ENCODE measurements at regions not wholly inside any gene's neighbourhood (a gene's known extent, or its start where the extent isn't known, plus 50 kb on each side); places are given as distances from the start of the nearest gene placed in this dataset.

DNA sequence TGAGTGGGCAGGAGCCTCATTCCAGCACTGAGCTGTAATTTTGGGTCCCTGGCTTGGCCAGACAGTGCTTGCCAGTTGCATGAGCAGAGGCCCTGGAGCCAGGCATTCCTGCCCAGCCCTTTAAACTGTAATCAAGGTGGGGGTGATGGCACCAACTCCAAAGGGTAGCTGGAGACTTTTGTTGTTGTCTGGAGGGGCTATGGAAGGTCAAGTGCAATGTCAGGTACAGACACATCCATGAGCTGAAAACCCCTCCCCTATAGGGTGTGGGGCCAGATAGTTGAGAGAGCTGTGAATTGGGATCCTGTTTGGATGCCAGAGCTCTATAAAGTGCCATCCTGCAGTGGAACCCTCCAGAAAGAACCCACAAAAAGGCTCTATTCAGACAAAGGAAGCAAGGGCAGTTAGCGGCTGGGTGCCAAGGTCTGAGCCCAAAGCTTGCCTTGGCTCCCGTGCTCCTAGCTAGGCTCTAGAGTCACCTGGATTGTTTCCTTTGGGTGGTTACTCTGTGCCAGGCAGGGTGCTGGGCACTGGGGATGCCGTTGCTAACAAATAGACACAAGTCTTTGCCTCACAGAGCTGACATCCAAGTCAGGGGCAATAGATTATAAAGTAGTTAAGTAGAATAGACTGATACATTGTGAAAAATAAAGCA, 163.0 kb downstream of the EFNB1 start:
- Histone ChIP-seq H3K9ac (ENCODE audit: low read length) (no peak overlapping the region), H4K20me1 (ENCODE audit: insufficient read depth, low read length) (no peaks in the 10 kb centered on the region), H3K4me1 (ENCODE audit: low read length) (no peaks in the 10 kb centered on the region), H3K36me3 (replicated peaks; ENCODE audit: insufficient read depth, low read length) (no peaks in the 10 kb centered on the region), H3K9me2 (replicated peaks; ENCODE audit: insufficient read depth, low read length) (no peaks in the 10 kb centered on the region), H3K4me2 (ENCODE audit: low read depth, low read length) (no peak overlapping the region), H2AFZ (ENCODE audit: low read length) (no peak overlapping the region), H3K27me3 (replicated peaks; ENCODE audit: insufficient read depth, low read length) (no peaks in the 10 kb centered on the region), H3K4me3 (ENCODE audit: low read length) (no peak overlapping the region), H3K9me3 (replicated peaks; ENCODE audit: insufficient read depth, low read length) (no peaks in the 10 kb centered on the region), H3F3A (ENCODE audit: insufficient read depth, low read length) (no peaks in the 10 kb centered on the region), H3K27ac (ENCODE audit: low read length) (no peak overlapping the region), H3K79me2 (ENCODE audit: low read length) (no peaks in the 10 kb centered on the region)
- DNase-seq, result no peak
- TF ChIP-seq EZH2phosphoT487 (IDR thresholded peaks at IDR 0.05; ENCODE audit: low read length), result no peak
- no peak for TF ChIP-seq EZH2 (optimal IDR thresholded peaks at IDR 0.05; ENCODE audit: low read depth, low read length)
- TF ChIP-seq, protein P1, sequence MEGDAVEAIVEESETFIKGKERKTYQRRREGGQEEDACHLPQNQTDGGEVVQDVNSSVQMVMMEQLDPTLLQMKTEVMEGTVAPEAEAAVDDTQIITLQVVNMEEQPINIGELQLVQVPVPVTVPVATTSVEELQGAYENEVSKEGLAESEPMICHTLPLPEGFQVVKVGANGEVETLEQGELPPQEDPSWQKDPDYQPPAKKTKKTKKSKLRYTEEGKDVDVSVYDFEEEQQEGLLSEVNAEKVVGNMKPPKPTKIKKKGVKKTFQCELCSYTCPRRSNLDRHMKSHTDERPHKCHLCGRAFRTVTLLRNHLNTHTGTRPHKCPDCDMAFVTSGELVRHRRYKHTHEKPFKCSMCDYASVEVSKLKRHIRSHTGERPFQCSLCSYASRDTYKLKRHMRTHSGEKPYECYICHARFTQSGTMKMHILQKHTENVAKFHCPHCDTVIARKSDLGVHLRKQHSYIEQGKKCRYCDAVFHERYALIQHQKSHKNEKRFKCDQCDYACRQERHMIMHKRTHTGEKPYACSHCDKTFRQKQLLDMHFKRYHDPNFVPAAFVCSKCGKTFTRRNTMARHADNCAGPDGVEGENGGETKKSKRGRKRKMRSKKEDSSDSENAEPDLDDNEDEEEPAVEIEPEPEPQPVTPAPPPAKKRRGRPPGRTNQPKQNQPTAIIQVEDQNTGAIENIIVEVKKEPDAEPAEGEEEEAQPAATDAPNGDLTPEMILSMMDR (IDR thresholded peaks at IDR 0.05; ENCODE audit: low read length), result no peak

DNA sequence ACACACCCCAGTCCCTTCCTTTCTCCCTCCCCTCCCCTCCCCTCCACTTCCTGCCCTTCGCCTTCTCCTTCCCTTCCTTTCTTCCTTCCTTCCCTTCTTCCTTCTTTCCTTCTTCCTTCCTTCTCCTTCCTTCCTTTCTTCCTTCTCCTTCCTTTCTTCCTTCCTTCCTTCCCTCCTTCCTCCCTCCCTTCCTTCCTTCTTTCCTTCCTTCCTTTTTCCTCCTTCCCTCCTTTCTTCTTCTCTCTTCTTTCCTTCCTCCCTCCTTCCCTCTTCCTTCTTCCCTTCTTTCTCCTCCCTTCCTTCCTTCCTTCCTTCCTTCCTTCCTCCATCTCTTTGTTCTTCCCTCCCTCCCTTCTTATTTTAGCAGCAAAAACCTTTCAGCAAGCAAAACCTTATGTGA, 162.1 kb downstream of the EFNB1 start:
- Histone ChIP-seq H3K9me2 (replicated peaks; ENCODE audit: insufficient read depth, low read length) (no peaks in the 10 kb centered on the region), H2AFZ (ENCODE audit: low read length) (no peak overlapping the region), H3K4me1 (ENCODE audit: low read length) (no peaks in the 10 kb centered on the region), H3K27ac (ENCODE audit: low read length) (no peak overlapping the region), H3K9me3 (replicated peaks; ENCODE audit: insufficient read depth, low read length) (no peaks in the 10 kb centered on the region), H3K4me3 (ENCODE audit: low read length) (no peak overlapping the region), H3K9ac (ENCODE audit: low read length) (no peak overlapping the region), H3K4me2 (ENCODE audit: low read depth, low read length) (no peak overlapping the region), H3F3A (ENCODE audit: insufficient read depth, low read length) (no peaks in the 10 kb centered on the region), H3K36me3 (replicated peaks; ENCODE audit: insufficient read depth, low read length) (no peaks in the 10 kb centered on the region), H3K79me2 (ENCODE audit: low read length) (no peaks in the 10 kb centered on the region), H4K20me1 (ENCODE audit: insufficient read depth, low read length) (no peaks in the 10 kb centered on the region), H3K27me3 (replicated peaks; ENCODE audit: insufficient read depth, low read length) (no peaks in the 10 kb centered on the region)
- DNase-seq, result no peak
- TF ChIP-seq EZH2phosphoT487 (IDR thresholded peaks at IDR 0.05; ENCODE audit: low read length) (no peak), EZH2 (optimal IDR thresholded peaks at IDR 0.05; ENCODE audit: low read depth, low read length) (no peak)
- TF ChIP-seq, protein P1 (IDR thresholded peaks at IDR 0.05; ENCODE audit: low read length), result no peak

DNA sequence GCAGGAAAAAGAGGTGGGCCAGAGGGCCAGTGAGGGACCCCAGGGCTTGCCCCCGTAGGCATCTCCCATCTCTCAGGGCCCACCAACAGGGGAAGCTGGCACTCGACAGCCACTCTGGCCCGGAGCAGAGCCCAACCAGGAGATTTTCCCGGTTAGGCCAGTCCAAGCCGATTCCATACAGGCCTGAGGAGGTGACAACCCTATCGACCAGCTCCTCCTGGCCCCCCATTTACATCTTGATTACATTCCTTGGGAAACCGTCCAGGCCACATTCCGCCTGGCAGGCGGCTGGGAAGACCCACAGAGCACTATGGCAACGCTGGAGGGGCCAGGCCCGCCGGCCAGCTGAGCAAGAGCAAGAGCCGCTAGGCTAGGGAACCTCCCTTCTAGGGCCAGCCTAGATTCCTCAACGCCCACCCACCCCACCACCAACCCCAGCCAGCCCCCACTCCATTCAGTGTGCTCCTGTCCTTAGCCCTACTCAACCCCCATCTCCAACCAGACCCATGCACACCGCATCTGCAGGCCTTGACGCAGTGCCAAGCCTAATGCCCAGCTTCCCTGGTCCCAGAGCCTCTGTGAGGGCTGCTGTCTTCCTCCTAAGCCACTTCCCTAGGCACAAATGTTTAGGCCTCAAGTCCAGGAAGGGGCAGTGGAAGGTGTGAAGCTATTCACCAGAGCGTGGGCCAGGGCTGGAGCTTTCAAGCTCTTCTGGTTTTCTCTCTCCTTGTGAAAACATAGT, 161.2 kb downstream of the EFNB1 start:
- no peak overlapping the region for H3K9ac ChIP-seq (ENCODE audit: low read length)
- no peak overlapping the region for H3K4me2 ChIP-seq (ENCODE audit: low read depth, low read length)
- DNase-seq, result no peak
- H3F3A ChIP-seq (ENCODE audit: insufficient read depth, low read length), result no peaks in the 10 kb centered on the region
- no peak overlapping the region for H3K27ac ChIP-seq (ENCODE audit: low read length)
- no peaks in the 10 kb centered on the region for H4K20me1 ChIP-seq (ENCODE audit: insufficient read depth, low read length)
- H2AFZ ChIP-seq (ENCODE audit: low read length), result no peak overlapping the region
- H3K4me1 ChIP-seq (ENCODE audit: low read length), result no peaks in the 10 kb centered on the region
- H3K9me3 ChIP-seq (replicated peaks; ENCODE audit: insufficient read depth, low read length), result no peaks in the 10 kb centered on the region
- TF ChIP-seq, protein P1 (IDR thresholded peaks at IDR 0.05; ENCODE audit: low read length), result no peak
- TF ChIP-seq EZH2phosphoT487 (IDR thresholded peaks at IDR 0.05; ENCODE audit: low read length) (no peak), EZH2 (optimal IDR thresholded peaks at IDR 0.05; ENCODE audit: low read depth, low read length) (no peak)
- H3K27me3 ChIP-seq (replicated peaks; ENCODE audit: insufficient read depth, low read length), result no peaks in the 10 kb centered on the region
- H3K79me2 ChIP-seq (ENCODE audit: low read length), result no peaks in the 10 kb centered on the region
- no peaks in the 10 kb centered on the region for H3K36me3 ChIP-seq (replicated peaks; ENCODE audit: insufficient read depth, low read length)
- no peak overlapping the region for H3K4me3 ChIP-seq (ENCODE audit: low read length)
- no peaks in the 10 kb centered on the region for H3K9me2 ChIP-seq (replicated peaks; ENCODE audit: insufficient read depth, low read length)

Measured in MM.1S (cell line).